ENCODE measurements at regions not wholly inside any gene's neighbourhood (a gene's known extent, or its start where the extent isn't known, plus 50 kb on each side); places are given as distances from the start of the nearest gene placed in this dataset.

DNA sequence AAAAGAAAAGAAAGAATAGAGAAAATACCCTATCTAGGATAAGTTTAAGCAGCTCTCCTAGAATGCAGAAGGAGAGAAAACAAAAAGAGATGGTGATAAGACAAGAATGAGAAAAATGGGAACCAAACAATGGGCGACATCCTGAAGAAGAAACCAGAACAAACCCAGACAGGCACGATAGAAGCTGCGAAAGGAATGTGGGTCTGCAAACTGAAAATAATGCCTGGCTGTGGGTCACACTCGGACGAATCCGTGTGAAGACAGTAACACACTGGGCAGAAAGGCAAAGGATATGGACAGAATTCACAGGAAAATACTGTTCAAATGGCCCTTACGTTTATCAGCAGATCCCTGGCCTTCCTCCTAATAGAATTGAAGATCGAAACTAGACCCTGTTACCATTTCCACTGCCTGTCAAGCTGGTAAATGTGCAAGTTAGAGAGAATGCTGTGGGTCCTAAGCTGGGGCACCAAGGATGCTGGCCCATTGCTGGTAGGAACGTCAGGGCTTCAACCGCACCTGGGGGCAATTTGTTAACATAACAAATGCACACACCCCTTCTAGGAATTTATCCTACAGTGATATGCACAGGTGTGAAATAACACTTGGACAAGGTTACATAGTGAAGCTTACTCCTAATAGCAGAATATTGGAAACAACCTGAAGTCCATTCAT is 117.5 kb upstream of the RFLNA start:
- Histone ChIP-seq H3K27me3 (replicated peaks in 1 of 4; ENCODE audit: control insufficient read depth in 3 of 4, extremely low read depth in 1 of 4, insufficient read depth in 3 of 4, low read length in 3 of 4) (no peaks in the 10 kb centered on the region), H3K4me2 (ENCODE audit: insufficient read depth in 1 of 2, low read depth in 2 of 2, low read length in 2 of 2) (no peak overlapping the region), H3K4me1 (replicated peaks in 1 of 4; ENCODE audit: control insufficient read depth in 3 of 4, insufficient read depth in 4 of 4, low read length in 3 of 4) (peaks cover 0 to 5% (median 5%) of the 10 kb centered on the region in 4 experiments; a peak in 6 of 7 replicates), H2AK5ac (ENCODE audit: low read depth, low read length) (no peak overlapping the region), H3K18ac (ENCODE audit: extremely low read depth, low read length) (no peak overlapping the region), H4K5ac (ENCODE audit: insufficient read length, low read depth, low read length) (no peak overlapping the region), H2BK15ac (ENCODE audit: low read length) (0 out of 2 replicates have a peak overlapping the region, but pooled peaks have one; percentile 36), H2BK5ac (ENCODE audit: low read depth, low read length) (no peak overlapping the region), H4K8ac (ENCODE audit: extremely low read depth, insufficient read depth, low read length) (no peak overlapping the region), H2BK120ac (replicated peaks; ENCODE audit: low read depth, low read length) (no peak overlapping the region), H2BK12ac (ENCODE audit: low read depth, low read length) (peak overlapping the region; percentile 78; the same call in 1 of the 2 replicates), H3K36me3 (ENCODE audit: control insufficient read depth in 2 of 4, insufficient read depth in 4 of 4, low read length in 3 of 4) (no peaks in the 10 kb centered on the region), H3K79me1 (ENCODE audit: low read depth, low read length) (no peaks in the 10 kb centered on the region), H3K23me2 (ENCODE audit: low read depth, low read length) (no peaks in the 10 kb centered on the region), H3K14ac (ENCODE audit: insufficient read length) (no peak overlapping the region), H3K9ac (replicated peaks in 1 of 4; ENCODE audit: extremely low read depth in 1 of 4, low read depth in 3 of 4, low read length in 3 of 4) (no peak overlapping the region), H3K4ac (replicated peaks; ENCODE audit: insufficient read length, low read depth, low read length) (no peak overlapping the region), H3K9me3 (ENCODE audit: insufficient read depth in 2 of 2, low read depth in 1 of 2, low read length in 1 of 2) (no peaks in the 10 kb centered on the region), H4K20me1 (replicated peaks in 1 of 2; ENCODE audit: control insufficient read depth in 1 of 2, insufficient read depth in 2 of 2, low read length in 2 of 2) (no peaks in the 10 kb centered on the region), H3K4me3 (ENCODE audit: extremely low read depth in 1 of 4, insufficient read depth in 2 of 4, low read depth in 3 of 4, low read length in 4 of 4) (no peak overlapping the region), H4K91ac (replicated peaks; ENCODE audit: insufficient read length, low read length) (no peak overlapping the region), H2AFZ (ENCODE audit: low read length) (no peak overlapping the region), H3K27ac (ENCODE audit: low read depth, low read length) (no peak overlapping the region), H3K79me2 (ENCODE audit: control insufficient read depth in 1 of 2, insufficient read depth in 2 of 2, low read length in 2 of 2) (no peaks in the 10 kb centered on the region), H3K23ac (ENCODE audit: insufficient read length) (no peak overlapping the region), H3K56ac (replicated peaks; ENCODE audit: insufficient read length, low read depth, low read length) (no peak overlapping the region), H2BK20ac (ENCODE audit: low read length) (0 out of 2 replicates have a peak overlapping the region, but pooled peaks have one; percentile 5)
- TF ChIP-seq TCF12 (IDR thresholded peaks at IDR 0.05; ENCODE audit: low read depth, low read length) (0 out of 2 replicates have a peak, but pooled peaks have one; percentile 57), KDM5A (IDR thresholded peaks at IDR 0.05; ENCODE audit: low read length) (no peak), TEAD4 (IDR thresholded peaks at IDR 0.05; ENCODE audit: low read depth, low read length) (peak; percentile 9; the same call in 1 of the 2 replicates)
- TF ChIP-seq, protein P1, sequence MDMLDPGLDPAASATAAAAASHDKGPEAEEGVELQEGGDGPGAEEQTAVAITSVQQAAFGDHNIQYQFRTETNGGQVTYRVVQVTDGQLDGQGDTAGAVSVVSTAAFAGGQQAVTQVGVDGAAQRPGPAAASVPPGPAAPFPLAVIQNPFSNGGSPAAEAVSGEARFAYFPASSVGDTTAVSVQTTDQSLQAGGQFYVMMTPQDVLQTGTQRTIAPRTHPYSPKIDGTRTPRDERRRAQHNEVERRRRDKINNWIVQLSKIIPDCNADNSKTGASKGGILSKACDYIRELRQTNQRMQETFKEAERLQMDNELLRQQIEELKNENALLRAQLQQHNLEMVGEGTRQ (IDR thresholded peaks at IDR 0.05; ENCODE audit: low read length), result no peak
- WGBS, 2 experiments (ENCODE audit: extremely low coverage in 1 of 2, insufficient coverage in 1 of 2, insufficient read length in 1 of 2, insufficient replicate concordance in 2 of 2, low coverage in 1 of 2, low lambda C conversion rate in 2 of 2, missing lambda C conversion rate in 1 of 2), result 78% methylated on average over 10 of the region's 10 CpGs; no CpG with 5 or more reads in 1 of the 2 experiments
- ChIA-PET POLR2A (ENCODE audit: partially characterized antibody) (interaction anchor here (1.7 kb wide), 1 partner anchor 29 kb away, joined by 5 read pairs; no protein-coding TSS in a partner anchor), CTCF (ENCODE audit: partially characterized antibody) (interaction anchor here (1.1 kb wide), 1 partner anchor 24 kb away, joined by 3 read pairs; no protein-coding TSS in a partner anchor)
- FAIRE-seq (no peak), DNase-seq (ENCODE audit: low read depth in 1 of 2, low spot score in 2 of 2) (no peak)
